A549 (cell line): ENCODE measurements at regions not wholly inside any gene's neighbourhood (a gene's known extent, or its start where the extent isn't known, plus 50 kb on each side); places are given as distances from the start of the nearest gene placed in this dataset.
"Not testable (repeated sequence)": the region's sequence is repeated elsewhere in the genome, so short reads cannot be mapped to it uniquely, and the experiment has no call there.

Experiments used
- ATAC-seq, 2 experiments: fragments of 200-7000 bp in 1 of 2; fragments of >200 bp in 1 of 2; cut with Nextera tagmentation in 1 of 2; cut with Tn5 transposase in 1 of 2; 3 replicates each; pipeline versions ENCODE4 v1.8.0 to v1.9.1; 2018 to 2020; ENCODE audit warnings: mild to moderate bottlenecking in 1 of 2, moderate library complexity in 1 of 2
- CTCF ChIA-PET: fragments of 300-600 bp; sonication (Branson Sonifier 250); formaldehyde crosslinking; extraction: SDS; loops from one replicate; lab custom pipeline; 2021; ENCODE audit warnings: antibody characterized with exemption, inconsistent platforms; lab: Yijun Ruan, JAX
- POLR2A ChIA-PET: fragments of 350-600 bp; formaldehyde crosslinking; extraction: SDS; loops from one replicate; lab custom pipeline; 2021; ENCODE audit warnings: antibody characterized with exemption, inconsistent platforms; lab: Yijun Ruan, JAX
- DNase-seq, 2 experiments: peaks; one replicate each; pipeline versions ENCODE4 v3.0.0 to v3.0.0-alpha.2; 2011 to 2016; ENCODE audit warnings: low read depth in 1 of 2, low spot score in 1 of 2
- FAIRE-seq: peaks from 2 replicates; lab custom pipeline; 2011; peaks lifted over from hg19 to GRCh38; lab: Jason Lieb, UNC
- H3K27ac ChIP-seq, 2 experiments: fragments of >200 bp; sonication (Bioruptor Twin); formaldehyde crosslinking; 3 replicates each; pipeline ENCODE4 v1.5.1; 2016 to 2017
- H3K4me1 ChIP-seq: fragments of >200 bp; sonication (Bioruptor Twin); formaldehyde crosslinking; 3 replicates; pipeline ENCODE4 v1.6.1; 2016
- H3K4me2 ChIP-seq: fragments of >200 bp; sonication (Bioruptor Twin); formaldehyde crosslinking; 3 replicates; pipeline ENCODE4 v1.6.1; 2016
- H3K4me3 ChIP-seq: fragments of >200 bp; sonication (Bioruptor Twin); formaldehyde crosslinking; 3 replicates; pipeline ENCODE4 v1.5.1; 2016
- H3K9me3 ChIP-seq: fragments of >200 bp; sonication (Bioruptor Twin); formaldehyde crosslinking; 3 replicates; pipeline ENCODE4 v1.6.1; 2016
- BCL3 ChIP-seq: fragments of >200 bp; sonication (Bioruptor Twin); formaldehyde crosslinking; IDR thresholded peaks from 3 replicates; pipeline ENCODE4 v1.6.1; 2016
- CBX8 ChIP-seq: fragments of 200-600 bp; sonication (generic); IDR thresholded peaks from 2 replicates; pipeline ENCODE4 v1.6.1; 2016
- CHD2 ChIP-seq: fragments of 150-350 bp; IDR thresholded peaks from 2 replicates; pipeline ENCODE4 v1.6.1; 2014; ENCODE audit warnings: low read length; ENCODE audit not compliant: partially characterized antibody
- EHMT2 ChIP-seq: fragments of 200-600 bp; sonication (generic); IDR thresholded peaks from 2 replicates; pipeline ENCODE4 v1.6.1; 2016; ENCODE audit warnings: antibody characterized with exemption, low read depth, mild to moderate bottlenecking, moderate library complexity
- EP300 ChIP-seq, 2 experiments: fragments of >200 bp; sonication (Bioruptor Twin); formaldehyde crosslinking; IDR thresholded peaks; 2 replicates in 1 of 2; 3 replicates in 1 of 2; pipeline ENCODE4 v1.6.1; 2016 to 2017
- FOSB ChIP-seq: fragments of 250-450 bp; sonication (Bioruptor Pico); IDR thresholded peaks from 2 replicates; pipeline ENCODE4 v1.5.0; 2020; ENCODE audit warnings: mild to moderate bottlenecking, moderate library complexity
- FOXS1 ChIP-seq: fragments of 250-450 bp; sonication (Bioruptor Pico); IDR thresholded peaks from 2 replicates; pipeline ENCODE4 v1.5.0; 2020; ENCODE audit warnings: mild to moderate bottlenecking, moderate library complexity
- HOXA7 ChIP-seq: fragments of 250-450 bp; sonication (Bioruptor Pico); IDR thresholded peaks from 2 replicates; pipeline ENCODE4 v1.5.0; 2020; ENCODE audit warnings: mild to moderate bottlenecking, moderate library complexity
- HOXB13 ChIP-seq: fragments of 250-450 bp; sonication (Bioruptor Pico); IDR thresholded peaks from 2 replicates; pipeline ENCODE4 v1.5.0; 2020; ENCODE audit warnings: low read depth, mild to moderate bottlenecking, moderate library complexity
- HOXB5 ChIP-seq: fragments of 250-450 bp; sonication (Bioruptor Pico); IDR thresholded peaks from 2 replicates; pipeline ENCODE4 v1.5.0; 2020; ENCODE audit warnings: mild to moderate bottlenecking, moderate library complexity
- JUN ChIP-seq, 2 experiments: fragments of >200 bp; sonication (Bioruptor Twin); formaldehyde crosslinking; IDR thresholded peaks; 2 replicates in 1 of 2; 3 replicates in 1 of 2; pipeline ENCODE4 v1.6.1; 2016 to 2017
- KDM1A ChIP-seq: fragments of 200-600 bp; sonication (generic); IDR thresholded peaks from 2 replicates; pipeline ENCODE4 v1.6.1; 2016; ENCODE audit warnings: low read depth, mild to moderate bottlenecking
- KDM5A ChIP-seq: fragments of 200-600 bp; sonication (generic); IDR thresholded peaks from 2 replicates; pipeline ENCODE4 v1.6.1; 2016; ENCODE audit warnings: antibody characterized with exemption, mild to moderate bottlenecking
- MYC ChIP-seq: IDR thresholded peaks from 2 replicates; pipeline ENCODE4 v1.6.1; 2012; ENCODE audit warnings: mild to moderate bottlenecking, inconsistent platforms, low read length, improper control_type of control experiment, borderline replicate concordance
- NFE2L2 ChIP-seq: fragments of 150-350 bp; conservative IDR thresholded peaks from 2 replicates; pipeline ENCODE4 v1.6.1; 2014; ENCODE audit warnings: low read length
- NR3C1 ChIP-seq: fragments of >200 bp; sonication (Bioruptor Twin); formaldehyde crosslinking; IDR thresholded peaks from 3 replicates; pipeline ENCODE4 v1.6.1; 2017
- POLR2AphosphoS2 ChIP-seq: conservative IDR thresholded peaks from 2 replicates; pipeline ENCODE4 v1.6.1; 2012; ENCODE audit warnings: low read length, improper control_type of control experiment, inconsistent platforms
- RARB ChIP-seq: fragments of 250-450 bp; sonication (Bioruptor Pico); IDR thresholded peaks from 2 replicates; pipeline ENCODE4 v1.8.0; 2021; ENCODE audit warnings: mild to moderate bottlenecking, moderate library complexity
- REST ChIP-seq: fragments of 200-600 bp; sonication (generic); IDR thresholded peaks from 2 replicates; pipeline ENCODE4 v1.6.1; 2016; ENCODE audit warnings: antibody characterized with exemption, mild to moderate bottlenecking, moderate library complexity
- RFX5 ChIP-seq: fragments of 450-650 bp; IDR thresholded peaks from 2 replicates; pipeline ENCODE4 v1.7.1; 2014; ENCODE audit warnings: antibody characterized with exemption, mild to moderate bottlenecking, moderate library complexity
- RNF2 ChIP-seq: fragments of 200-600 bp; sonication (generic); IDR thresholded peaks from 2 replicates; pipeline ENCODE4 v1.6.1; 2016; ENCODE audit warnings: low read depth, mild to moderate bottlenecking, antibody characterized with exemption, moderate library complexity, borderline replicate concordance
- SMC3 ChIP-seq: fragments of >200 bp; sonication (Bioruptor Twin); formaldehyde crosslinking; IDR thresholded peaks from 3 replicates; pipeline ENCODE4 v1.6.1; 2018; ENCODE audit warnings: inconsistent platforms
- ZC3H11A ChIP-seq: fragments of 450-650 bp; IDR thresholded peaks from 2 replicates; pipeline ENCODE4 v1.6.1; 2014; ENCODE audit warnings: antibody characterized with exemption, mild to moderate bottlenecking
- ZFP36 ChIP-seq: fragments of 450-650 bp; IDR thresholded peaks from 2 replicates; pipeline ENCODE4 v1.6.1; 2014; ENCODE audit warnings: borderline replicate concordance; ENCODE audit not compliant: partially characterized antibody
- ZNF302 ChIP-seq: fragments of 250-450 bp; sonication (Bioruptor Pico); IDR thresholded peaks from 2 replicates; pipeline ENCODE4 v1.9.0; 2021; ENCODE audit warnings: inconsistent platforms, mild to moderate bottlenecking, moderate library complexity
- ZSCAN20 ChIP-seq: fragments of 250-450 bp; sonication (Bioruptor Pico); IDR thresholded peaks from 2 replicates; pipeline ENCODE4 v1.8.0; 2022; ENCODE audit warnings: mild to moderate bottlenecking, moderate library complexity
- WGBS: methylation state at CpG from one replicate; pipeline ENCODE4 v1.1.6; 2017; ENCODE audit errors: missing lambda C conversion rate; 5-methylcytosine and 5-hydroxymethylcytosine counted together

- 71% methylated on average over 8 of the region's 8 CpGs for WGBS
- POLR2A ChIA-PET, result no interaction called here
- ATAC-seq (no peak), DNase-seq (no peak), FAIRE-seq (no peak)
- no peak overlapping the region for H3K27ac ChIP-seq
- H3K4me3 ChIP-seq, result no peak overlapping the region
- no peak overlapping the region for H3K4me2 ChIP-seq
- no peaks in the 10 kb centered on the region for H3K4me1 ChIP-seq
- no peak for TF ChIP-seq ZC3H11A
- no peak for TF ChIP-seq KDM1A
- TF ChIP-seq NR3C1, result no peak
- no peak for TF ChIP-seq HOXB5
- no peak for TF ChIP-seq EHMT2
- TF ChIP-seq CBX8, result no peak
- CTCF ChIA-PET, result interaction anchor here (0.5 kb wide), 1 partner anchor 269 kb away, joined by 3 read pairs; no protein-coding TSS in a partner anchor
- no peaks in the 10 kb centered on the region for H3K9me3 ChIP-seq
Observed at GRCh38 chr1:204013052-204013451, 59.9 kb upstream of the SOX13 start.

- ATAC-seq, result no peak
- no peak for TF ChIP-seq ZNF302 (CRISPR knock-in tag)
- TF ChIP-seq RFX5, result no peak
- TF ChIP-seq FOSB (CRISPR knock-in tag), result no peak
- no peak for TF ChIP-seq KDM1A
- TF ChIP-seq RARB, result no peak
- TF ChIP-seq FOXS1 (CRISPR knock-in tag), result no peak
- TF ChIP-seq POLR2AphosphoS2, result no peak
- no peak for TF ChIP-seq RNF2
- no peak for TF ChIP-seq HOXA7
- TF ChIP-seq CHD2, result no peak
- no peak for TF ChIP-seq NFE2L2
- TF ChIP-seq KDM5A, result no peak
- Histone ChIP-seq H3K27ac (no peak overlapping the region), H3K4me1 (no peaks in the 10 kb centered on the region), H3K4me2 (no peak overlapping the region), H3K4me3 (no peak overlapping the region), H3K9me3 (no peaks in the 10 kb centered on the region)
- no peak for DNase-seq
- POLR2A ChIA-PET, result no interaction called here
- no peak for FAIRE-seq
- 93% methylated on average over 3 of the region's 3 CpGs for WGBS
- CTCF ChIA-PET, result no interaction called here
Observed at GRCh38 chr1:204014336-204014735, 58.6 kb upstream of the SOX13 start.

GRCh38 chr1:204014961-204015360, 58.0 kb upstream of the SOX13 start:
- H3K4me3 ChIP-seq, H3K9me3 ChIP-seq, H3K27ac ChIP-seq, H3K4me1 ChIP-seq, DNase-seq, POLR2A ChIA-PET, ATAC-seq, FAIRE-seq, H3K4me2 ChIP-seq: not testable (repeated sequence)
- CTCF ChIA-PET, result interaction anchor here (0.9 kb wide), 1 partner anchor 144 kb away, joined by 3 read pairs; no protein-coding TSS in a partner anchor
- 80% methylated on average over 8 of the region's 8 CpGs for WGBS

GRCh38 chr1:204017032-204017431, 55.9 kb upstream of the SOX13 start:
- ATAC-seq, result no peak
- Histone ChIP-seq H3K9me3 (no peaks in the 10 kb centered on the region), H3K4me3 (no peak overlapping the region), H3K27ac (no peak overlapping the region), H3K4me2 (no peak overlapping the region), H3K4me1 (no peaks in the 10 kb centered on the region)
- WGBS, result 90% methylated on average over 1 of the region's 1 CpG
- CTCF ChIA-PET, result interaction anchor here (1.0 to 1.2 kb wide), 2 partner anchors 15 to 146 kb away, joined by 3 read pairs; no protein-coding TSS in a partner anchor
- POLR2A ChIA-PET, result no interaction called here
- no peak for DNase-seq
- FAIRE-seq, result no peak
- no peak for TF ChIP-seq JUN (IDR thresholded peaks at IDR 0.05)
- no peak for TF ChIP-seq HOXA7
- TF ChIP-seq ZSCAN20 (CRISPR knock-in tag), result no peak
- no peak for TF ChIP-seq MYC
- no peak for TF ChIP-seq BCL3
- TF ChIP-seq REST, result no peak
- no peak for TF ChIP-seq ZFP36
- no peak for TF ChIP-seq HOXB13
- TF ChIP-seq SMC3, result no peak
- TF ChIP-seq EP300 (IDR thresholded peaks at IDR 0.05), result no peak
